Glutamatergic neuron (in vitro differentiated cells): ENCODE measurements at regions not wholly inside any gene's neighbourhood (a gene's known extent, or its start where the extent isn't known, plus 50 kb on each side); places are given as distances from the start of the nearest gene placed in this dataset.

ENCODE experiments used
- DNase-seq: peaks from one replicate; pipeline ENCODE4 v3.0.0; 2022
- H3K27ac Mint-ChIP-seq: one replicate; pipeline ENCODE4 v1.8.0; 2020; ENCODE audit warnings: mild to moderate bottlenecking, mixed read lengths, inconsistent platforms; ENCODE audit not compliant: unreplicated experiment
- H3K27me3 Mint-ChIP-seq: one replicate; pipeline ENCODE4 v1.8.0; 2020; ENCODE audit warnings: mild to moderate bottlenecking, moderate library complexity, mixed read lengths, inconsistent platforms; ENCODE audit not compliant: unreplicated experiment
- H3K36me3 Mint-ChIP-seq: one replicate; pipeline ENCODE4 v1.8.0; 2020; ENCODE audit warnings: mild to moderate bottlenecking, mixed read lengths, inconsistent platforms; ENCODE audit not compliant: unreplicated experiment
- H3K4me1 Mint-ChIP-seq: one replicate; pipeline ENCODE4 v1.8.0; 2020; ENCODE audit warnings: mild to moderate bottlenecking, low read depth, mixed read lengths, inconsistent platforms; ENCODE audit not compliant: unreplicated experiment
- H3K4me3 Mint-ChIP-seq: one replicate; pipeline ENCODE4 v1.8.0; 2020; ENCODE audit warnings: mild to moderate bottlenecking, mixed read lengths, inconsistent platforms; ENCODE audit not compliant: unreplicated experiment
- H3K9me3 Mint-ChIP-seq: one replicate; pipeline ENCODE4 v1.8.0; 2020; ENCODE audit warnings: mild to moderate bottlenecking, moderate library complexity, mixed read lengths, inconsistent platforms; ENCODE audit not compliant: unreplicated experiment
- CTCF ChIP-seq: fragments of 200-600 bp; sonication (generic); IDR thresholded peaks from one replicate; pipeline ENCODE4 v1.5.0; 2021; ENCODE audit not compliant: partially characterized antibody, unreplicated experiment

GRCh38 chr3:117671722-117672318, 962.2 kb downstream of the TUSC7 start:
- Mint-ChIP-seq H3K4me1 (peaks cover 24% of the 10 kb centered on the region), H3K4me3 (no peak overlapping the region), H3K27ac (peak overlapping the region; percentile 24), H3K27me3 (peaks cover 2% of the 10 kb centered on the region), H3K9me3 (no peaks in the 10 kb centered on the region), H3K36me3 (no peaks in the 10 kb centered on the region)
- TF ChIP-seq CTCF = no peak
- DNase-seq = peak; percentile 34

- TF ChIP-seq CTCF = no peak
- H3K9me3 Mint-ChIP-seq = no peaks in the 10 kb centered on the region
- peaks cover 18% of the 10 kb centered on the region for H3K4me1 Mint-ChIP-seq
- no peak for DNase-seq
- H3K36me3 Mint-ChIP-seq = no peaks in the 10 kb centered on the region
- H3K27me3 Mint-ChIP-seq = peaks cover 2% of the 10 kb centered on the region
- H3K4me3 Mint-ChIP-seq = no peak overlapping the region
- H3K27ac Mint-ChIP-seq = no peak overlapping the region
Measured at GRCh38 chr3:117674321-117674720, 964.7 kb downstream of the TUSC7 start.

GRCh38 chr3:117681619-117682018, 972.0 kb downstream of the TUSC7 start:
- Mint-ChIP-seq H3K4me1 (no peaks in the 10 kb centered on the region), H3K27ac (no peak overlapping the region), H3K4me3 (no peak overlapping the region), H3K27me3 (no peaks in the 10 kb centered on the region), H3K9me3 (no peaks in the 10 kb centered on the region), H3K36me3 (no peaks in the 10 kb centered on the region)
- no peak for TF ChIP-seq CTCF
- no peak for DNase-seq

GRCh38 chr3:117687096-117687495, 977.5 kb downstream of the TUSC7 start:
- Mint-ChIP-seq H3K36me3 (no peaks in the 10 kb centered on the region), H3K9me3 (peaks cover 1% of the 10 kb centered on the region), H3K4me3 (no peak overlapping the region), H3K27me3 (peaks cover 2% of the 10 kb centered on the region), H3K27ac (no peak overlapping the region), H3K4me1 (peaks cover 5% of the 10 kb centered on the region)
- TF ChIP-seq CTCF = no peak
- no peak for DNase-seq

GRCh38 chr3:117688583-117688982, 979.0 kb downstream of the TUSC7 start:
- peaks cover 5% of the 10 kb centered on the region for H3K4me1 Mint-ChIP-seq
- TF ChIP-seq CTCF = no peak
- H3K4me3 Mint-ChIP-seq = no peak overlapping the region
- DNase-seq = no peak
- H3K27me3 Mint-ChIP-seq = peaks cover 2% of the 10 kb centered on the region
- H3K27ac Mint-ChIP-seq = no peak overlapping the region
- H3K36me3 Mint-ChIP-seq = no peaks in the 10 kb centered on the region
- H3K9me3 Mint-ChIP-seq = peaks cover 1% of the 10 kb centered on the region
